Embryonic facial prominence (tissue), 1 donor: ENCODE measurements at regions not wholly inside any gene's neighbourhood (a gene's known extent, or its start where the extent isn't known, plus 50 kb on each side); places are given as distances from the start of the nearest gene placed in this dataset.
"Not testable (repeated sequence)": the region's sequence is repeated elsewhere in the genome, so short reads cannot be mapped to it uniquely, and the experiment has no call there.

Experiments
- DNase-seq: peaks from one replicate; pipeline ENCODE4 v3.0.0-alpha.2; 2016; ENCODE audit errors: extremely low spot score

DNA sequence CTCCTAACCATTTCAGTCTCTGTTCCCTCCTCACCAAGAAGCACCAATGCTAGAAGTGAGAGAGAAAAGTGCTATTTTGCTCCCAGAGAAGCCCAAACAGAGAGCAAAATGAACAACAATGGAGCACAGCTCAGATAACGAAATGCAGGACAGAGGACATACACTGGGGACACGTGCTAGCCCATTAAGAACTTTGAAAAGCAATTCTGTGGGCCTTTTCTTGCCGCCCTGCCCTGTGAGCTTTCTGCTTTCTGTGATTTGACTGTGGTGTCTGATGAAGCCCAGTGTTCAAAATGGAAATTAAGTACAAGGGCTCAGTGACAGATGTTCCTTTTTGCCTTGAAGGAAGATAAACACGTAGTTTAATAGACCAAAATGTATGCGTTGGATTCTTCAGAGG lies 130.8 kb downstream of the S1PR1 start:
- DNase-seq, result no peak

GRCh38 chr1:101370488-101370887 lies 133.7 kb downstream of the S1PR1 start:
- no peak for DNase-seq

DNA sequence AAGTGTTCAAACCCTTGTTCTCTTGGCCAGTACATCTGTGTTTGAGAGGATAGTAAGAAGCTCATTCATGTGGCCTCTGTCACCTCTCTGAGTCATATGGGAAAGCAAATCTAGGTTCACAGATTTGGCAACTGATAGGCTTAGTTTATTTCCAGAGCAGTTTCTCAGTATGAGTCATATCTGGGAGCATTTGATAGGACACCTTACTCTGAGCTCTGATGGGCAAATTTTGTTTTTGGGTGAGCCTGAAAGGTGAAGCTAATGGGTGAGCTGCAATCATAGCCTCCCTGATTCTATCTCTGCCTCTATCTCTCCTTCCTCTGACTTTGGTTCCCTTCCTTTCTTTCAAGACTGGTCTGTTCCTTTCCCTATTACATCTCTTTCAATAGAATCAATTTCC lies 134.4 kb downstream of the S1PR1 start:
- no peak for DNase-seq

DNA sequence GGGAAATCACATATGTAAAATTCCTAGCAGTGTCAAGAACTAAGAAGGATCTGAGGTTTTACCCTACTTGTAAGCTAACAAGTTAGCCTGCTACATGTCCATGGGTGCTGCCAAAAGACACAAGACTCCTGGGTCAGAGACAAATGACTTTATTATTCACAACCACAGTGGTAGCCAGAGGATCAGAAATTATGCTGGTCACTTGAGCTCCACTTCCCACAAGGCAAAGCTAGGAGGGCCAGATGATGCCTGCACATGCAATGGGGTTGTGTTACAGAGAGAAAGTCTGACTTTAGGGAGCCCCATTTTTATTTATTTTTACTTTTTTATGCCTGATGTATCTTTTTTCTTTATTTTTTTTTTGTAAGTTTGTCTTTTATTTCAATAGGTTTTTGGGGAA lies 136.8 kb downstream of the S1PR1 start:
- no peak for DNase-seq

DNA sequence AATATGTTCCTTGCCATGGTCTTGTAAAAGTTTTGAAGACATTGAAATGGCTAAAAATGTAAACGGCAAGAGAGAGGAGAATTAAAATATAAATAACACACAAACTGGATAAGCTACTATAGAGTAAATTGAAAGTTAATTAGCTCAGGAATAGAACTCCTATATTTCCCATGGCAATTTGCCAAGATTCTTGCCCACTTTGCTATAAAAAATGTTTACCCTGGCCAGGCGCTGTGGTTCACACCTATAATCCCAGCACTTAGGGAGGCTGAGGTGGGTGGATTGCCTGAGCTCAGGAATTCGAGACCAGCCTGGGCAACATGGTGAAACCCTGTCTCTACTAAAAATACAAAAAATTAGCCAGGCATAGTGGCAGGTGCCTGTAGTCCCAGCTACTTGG lies 138.6 kb downstream of the S1PR1 start:
- not testable (repeated sequence) for DNase-seq

DNA sequence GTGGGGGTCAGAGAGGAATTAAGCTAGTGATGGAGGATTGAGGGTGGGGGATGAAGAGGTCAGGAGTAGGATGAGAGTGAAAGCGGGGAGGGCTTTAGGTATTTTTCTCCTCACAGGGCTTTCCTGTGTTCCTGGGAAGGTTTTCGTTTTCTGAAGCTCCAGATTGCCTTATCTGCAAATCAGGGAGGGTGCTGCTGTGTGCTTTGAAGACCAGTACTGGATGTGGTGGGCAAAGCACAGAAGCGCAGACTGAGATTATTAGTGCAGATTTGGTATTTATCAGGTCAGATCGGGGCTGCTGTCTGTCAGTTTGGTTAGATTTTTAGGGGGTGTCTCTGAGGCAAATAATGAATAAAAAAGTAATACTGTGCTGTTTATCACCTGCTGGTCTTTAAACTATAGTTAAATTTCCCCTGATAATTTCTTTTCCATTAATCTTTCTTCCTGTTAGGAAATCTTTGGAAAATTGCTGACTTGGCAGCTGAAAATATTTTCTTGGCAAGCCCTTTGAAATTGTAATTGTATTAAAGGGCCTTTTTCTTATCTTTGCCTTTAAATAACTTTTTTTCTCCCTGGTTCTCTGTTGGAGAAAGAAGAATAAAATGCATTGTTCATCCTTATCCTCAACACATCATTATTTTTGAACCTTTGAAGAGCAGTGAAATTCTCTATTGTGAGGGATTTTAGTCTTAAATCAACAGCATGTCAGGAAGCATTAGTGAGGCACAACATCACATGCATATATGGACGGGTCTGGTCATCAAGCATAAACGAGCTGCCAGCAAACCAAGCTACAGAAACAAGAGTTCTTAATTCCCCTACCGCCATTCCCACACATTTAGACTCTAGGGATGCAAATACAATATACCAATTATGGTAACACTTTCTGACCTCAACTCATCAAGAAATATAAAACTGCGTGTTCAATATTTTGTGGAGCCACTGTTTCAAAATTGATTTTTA lies 139.6 kb downstream of the S1PR1 start:
- no peak for DNase-seq

- no peak for DNase-seq
These were observed 140.4 kb downstream of the S1PR1 start for GRCh38 chr1:101377084-101377835.

GRCh38 chr1:101379037-101379436 lies 142.2 kb downstream of the S1PR1 start:
- no peak for DNase-seq

DNA sequence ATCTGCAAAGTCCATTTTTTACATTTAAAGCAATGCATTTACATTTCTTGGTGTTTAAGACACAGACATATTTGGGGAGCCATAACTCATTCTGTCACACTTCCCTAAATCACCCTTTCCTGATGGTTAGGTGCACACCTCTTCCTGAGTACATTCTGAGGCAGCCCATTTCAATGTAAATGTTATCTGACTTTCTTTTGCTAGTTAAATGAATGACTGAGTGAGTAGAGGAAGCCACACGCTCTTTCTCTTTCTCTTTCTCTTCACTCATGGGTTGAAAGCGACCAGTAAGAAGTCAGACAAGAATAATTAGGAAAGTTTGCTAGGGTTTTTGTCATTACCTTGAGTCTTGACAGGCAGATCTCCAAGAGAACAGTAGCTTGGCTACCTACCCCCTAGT lies 143.1 kb downstream of the S1PR1 start:
- DNase-seq, result no peak

DNA sequence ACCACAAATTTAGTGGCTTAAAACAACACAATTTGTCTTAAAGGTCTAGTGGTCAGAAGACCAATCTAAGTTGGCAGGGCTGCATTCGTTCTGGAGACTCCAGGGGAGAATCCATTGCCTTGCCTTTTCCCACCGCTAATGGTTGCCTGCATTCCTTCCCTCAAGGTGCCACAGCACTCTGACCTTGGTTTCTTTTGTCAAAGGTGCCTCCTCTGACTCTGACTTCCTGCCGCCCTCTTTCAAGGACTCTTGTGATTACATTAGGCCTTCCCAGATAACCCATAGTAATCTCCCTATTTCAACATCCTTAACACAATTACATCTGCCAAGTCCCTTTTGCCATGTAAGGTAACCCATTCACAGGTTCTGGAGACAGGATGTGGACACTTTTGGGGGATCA lies 145.3 kb downstream of the S1PR1 start:
- no peak for DNase-seq

DNA sequence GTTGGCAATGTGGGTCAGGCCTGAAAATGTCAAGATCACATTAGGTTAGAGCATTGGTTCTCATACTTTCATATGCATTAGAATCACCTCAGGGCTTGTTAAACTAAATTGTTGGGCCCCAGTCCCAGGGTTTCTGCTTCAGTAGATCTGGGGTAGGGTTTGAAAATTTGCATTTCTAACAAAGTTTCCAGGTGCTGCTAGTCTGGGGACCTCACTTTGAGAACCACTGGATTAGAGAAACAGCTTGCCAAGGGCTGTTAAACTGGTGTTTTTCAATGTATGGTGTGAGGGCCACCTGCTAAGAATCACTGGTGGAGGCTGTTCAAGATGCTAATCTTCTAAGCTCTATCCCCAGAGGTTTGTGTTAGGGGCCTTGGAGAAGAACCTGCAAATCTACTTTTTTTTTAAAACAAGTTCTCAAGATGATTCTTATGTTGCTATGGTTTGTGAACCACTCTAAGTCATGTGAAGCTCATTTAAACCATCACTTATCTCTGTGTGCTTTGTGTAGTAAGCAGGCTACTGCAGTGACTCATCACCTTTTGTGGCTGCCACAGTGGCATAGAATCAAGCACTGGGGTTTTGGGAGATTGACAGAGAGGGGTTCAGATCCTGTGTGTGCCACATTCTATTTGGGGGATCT lies 152.2 kb downstream of the S1PR1 start:
- no peak for DNase-seq

- no peak for DNase-seq
These were observed 152.7 kb downstream of the S1PR1 start for GRCh38 chr1:101389547-101389929.

- no peak for DNase-seq
These were observed 155.7 kb downstream of the S1PR1 start for GRCh38 chr1:101392552-101392951.

- no peak for DNase-seq
These were observed 157.2 kb downstream of the S1PR1 start for GRCh38 chr1:101394041-101394440.

- DNase-seq, result no peak
These were observed 162.4 kb downstream of the S1PR1 start for GRCh38 chr1:101399222-101399621.

DNA sequence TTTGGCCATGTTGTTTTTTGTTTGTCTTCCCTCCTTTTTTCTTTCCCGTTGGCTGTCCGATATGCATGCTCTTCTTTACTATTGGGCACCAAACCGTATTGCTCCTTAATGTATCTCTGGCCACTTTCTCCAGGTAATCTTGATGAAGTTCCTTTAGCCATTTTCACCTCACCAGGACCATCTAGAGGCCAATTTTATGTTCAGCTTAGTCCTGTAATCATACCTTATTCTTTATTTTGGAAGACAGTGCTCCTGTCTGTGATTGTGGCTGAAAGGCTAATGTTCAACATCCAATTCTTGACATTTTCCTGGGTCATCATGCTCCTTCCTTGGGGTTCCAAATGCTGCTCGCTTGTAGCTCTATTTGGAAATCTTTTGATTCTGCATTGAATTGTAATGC lies 169.5 kb downstream of the S1PR1 start:
- no peak for DNase-seq

GRCh38 chr1:101406681-101407080 lies 169.9 kb downstream of the S1PR1 start:
- DNase-seq, result no peak

- no peak for DNase-seq
These were observed 170.8 kb downstream of the S1PR1 start for GRCh38 chr1:101407505-101408211.

GRCh38 chr1:101408212-101409042 lies 171.6 kb downstream of the S1PR1 start:
- DNase-seq, result no peak

- no peak for DNase-seq
These were observed 172.3 kb downstream of the S1PR1 start for GRCh38 chr1:101409102-101409501.
